ENCODE measurements at regions not wholly inside any gene's neighbourhood (a gene's known extent, or its start where the extent isn't known, plus 50 kb on each side); places are given as distances from the start of the nearest gene placed in this dataset.

DNA sequence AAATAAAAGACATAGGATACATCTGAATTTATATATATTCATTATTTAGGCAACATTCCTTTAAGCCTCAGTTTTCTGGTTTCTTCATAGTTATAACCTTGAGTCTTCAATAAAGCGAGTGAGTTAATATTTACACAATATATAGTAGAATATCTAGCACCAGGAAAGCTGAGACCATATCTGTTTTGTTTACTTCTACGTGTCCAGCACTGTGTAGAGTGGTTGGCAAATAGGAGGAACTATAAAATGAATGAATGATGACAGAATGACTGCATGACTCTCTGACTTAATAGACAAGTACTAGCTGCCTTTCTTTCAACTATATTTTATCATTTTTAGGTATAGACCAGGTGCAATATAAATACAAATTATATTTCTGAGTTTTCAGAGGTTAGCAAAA lies 197.8 kb upstream of the RBMS3 start:
- Histone ChIP-seq H2AFZ (ENCODE audit: low read depth, low read length) (no peak overlapping the region), H3K9me3 (ENCODE audit: low read length) (no peaks in the 10 kb centered on the region), H3K27me3 (ENCODE audit: insufficient read depth, low read length) (no peaks in the 10 kb centered on the region), H3K36me3 (ENCODE audit: insufficient read depth, low read length) (no peaks in the 10 kb centered on the region), H3K4me1 (ENCODE audit: insufficient read depth, low read length) (no peaks in the 10 kb centered on the region), H3K4me3 (ENCODE audit: low read length) (no peak overlapping the region)

DNA sequence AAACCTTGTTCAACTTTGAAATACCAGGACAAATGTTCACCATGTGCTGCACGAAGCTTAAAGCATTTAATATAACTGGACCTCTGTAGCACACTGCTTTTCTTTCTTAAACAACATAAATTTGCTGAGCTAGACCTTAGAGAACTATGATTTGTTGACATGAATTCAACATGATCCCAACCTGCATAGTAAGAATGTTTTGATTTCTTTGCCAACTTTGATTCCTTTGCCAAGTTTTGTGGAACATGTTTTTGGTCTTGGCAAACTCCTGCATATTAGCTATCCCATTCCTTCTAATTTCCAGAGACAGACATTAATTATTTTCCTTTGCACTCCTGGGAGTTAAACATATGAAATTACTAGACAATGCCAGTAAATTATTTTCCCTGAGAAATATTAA lies 197.2 kb upstream of the RBMS3 start:
- Histone ChIP-seq H3K4me3 (ENCODE audit: low read length) (no peak overlapping the region), H3K4me1 (ENCODE audit: insufficient read depth, low read length) (no peaks in the 10 kb centered on the region), H3K36me3 (ENCODE audit: insufficient read depth, low read length) (no peaks in the 10 kb centered on the region), H2AFZ (ENCODE audit: low read depth, low read length) (no peak overlapping the region), H3K27me3 (ENCODE audit: insufficient read depth, low read length) (no peaks in the 10 kb centered on the region), H3K9me3 (ENCODE audit: low read length) (no peaks in the 10 kb centered on the region)

DNA sequence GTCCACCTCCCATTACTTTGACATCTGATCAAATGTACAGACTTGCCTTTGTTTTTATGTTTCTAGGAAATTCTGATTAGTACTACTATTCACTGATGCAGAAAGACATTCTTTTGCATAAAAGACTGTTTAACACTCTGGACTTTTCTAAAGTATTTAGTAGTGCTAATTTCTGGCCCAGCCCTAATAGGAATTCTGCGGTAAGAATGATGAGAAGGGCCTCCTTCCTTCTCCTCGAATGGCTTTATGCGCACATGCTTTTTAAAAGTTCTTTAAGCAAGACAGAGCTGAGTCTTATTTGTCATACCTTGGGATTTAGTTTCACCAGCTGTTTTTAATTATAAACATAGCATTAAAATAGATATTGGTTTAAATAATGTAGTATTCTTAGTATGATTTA lies 192.3 kb upstream of the RBMS3 start:
- Histone ChIP-seq H3K4me3 (ENCODE audit: low read length) (no peak overlapping the region), H3K36me3 (ENCODE audit: insufficient read depth, low read length) (no peaks in the 10 kb centered on the region), H3K9me3 (ENCODE audit: low read length) (no peaks in the 10 kb centered on the region), H2AFZ (ENCODE audit: low read depth, low read length) (no peak overlapping the region), H3K4me1 (ENCODE audit: insufficient read depth, low read length) (no peaks in the 10 kb centered on the region), H3K27me3 (ENCODE audit: insufficient read depth, low read length) (no peaks in the 10 kb centered on the region)

DNA sequence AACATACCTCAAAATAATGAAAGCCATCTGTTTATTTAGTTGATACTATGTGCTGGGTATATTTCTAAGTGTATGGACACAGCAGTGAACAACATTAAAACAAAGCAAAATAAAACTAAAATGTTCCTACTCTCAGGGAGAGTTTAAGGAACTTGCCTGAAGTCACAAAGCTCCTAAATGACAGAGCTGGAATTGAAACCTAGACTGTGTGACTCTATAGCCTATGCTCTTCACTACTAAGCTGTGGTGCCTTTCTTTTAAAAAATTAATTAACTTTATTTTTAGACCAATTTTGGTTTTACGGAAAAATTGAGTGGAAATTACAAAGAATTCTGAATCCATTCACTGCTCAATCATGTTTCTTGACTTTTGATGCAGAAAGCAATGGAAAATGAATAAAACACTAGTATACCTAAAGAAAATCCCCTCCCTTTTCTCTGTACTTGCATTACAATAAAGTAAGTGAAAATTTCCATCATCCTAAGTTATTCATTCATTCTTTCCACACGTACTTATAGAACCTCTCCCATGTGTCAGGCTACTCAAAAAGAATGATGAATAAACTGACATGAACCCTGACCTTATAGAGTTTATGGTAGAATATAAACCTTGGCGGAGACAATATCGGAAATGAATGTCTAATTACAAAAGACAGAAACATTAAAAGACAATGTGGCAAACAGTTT lies 189.8 kb upstream of the RBMS3 start:
- H3K27me3 ChIP-seq (ENCODE audit: insufficient read depth, low read length), result no peaks in the 10 kb centered on the region
- H3K9me3 ChIP-seq (ENCODE audit: low read length), result no peaks in the 10 kb centered on the region
- H3K4me3 ChIP-seq (ENCODE audit: low read length), result no peak overlapping the region

DNA sequence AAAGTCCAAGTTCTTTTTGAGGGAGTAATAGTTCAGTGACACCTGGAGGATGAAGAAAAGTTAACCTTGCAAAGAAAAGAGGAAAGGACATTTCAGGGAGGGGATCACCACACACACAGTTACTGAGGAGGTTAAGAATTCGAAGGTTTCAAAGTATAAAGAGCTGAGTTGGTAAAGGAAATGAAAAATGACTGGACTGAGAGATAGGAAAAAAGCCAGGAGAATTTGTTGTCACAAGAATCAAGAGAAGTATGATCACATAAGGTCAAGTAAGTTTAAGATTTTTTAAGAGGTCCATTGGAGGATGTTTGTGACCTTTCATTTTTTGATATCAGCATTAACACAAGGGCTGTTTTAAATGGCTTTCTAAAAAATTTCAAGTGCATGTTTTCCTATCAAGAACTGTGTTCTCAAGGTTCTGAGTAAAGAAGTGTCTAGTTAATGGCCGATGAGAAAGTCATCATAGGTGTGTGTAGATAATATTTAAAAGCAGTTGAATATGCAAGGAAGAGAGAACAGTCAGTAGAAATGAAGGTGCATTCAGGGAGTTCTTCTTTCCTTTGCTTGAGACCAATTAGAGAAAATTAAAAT lies 189.2 kb upstream of the RBMS3 start:
- H3K9me3 ChIP-seq (ENCODE audit: low read length), result no peaks in the 10 kb centered on the region
- H3K4me1 ChIP-seq (ENCODE audit: insufficient read depth, low read length), result no peaks in the 10 kb centered on the region
- no peaks in the 10 kb centered on the region for H3K27me3 ChIP-seq (ENCODE audit: insufficient read depth, low read length)
- H3K4me3 ChIP-seq (ENCODE audit: low read length), result no peak overlapping the region
- no peaks in the 10 kb centered on the region for H3K36me3 ChIP-seq (ENCODE audit: insufficient read depth, low read length)
- H2AFZ ChIP-seq (ENCODE audit: low read depth, low read length), result no peak overlapping the region

More for the DNA sequence above, 189.8 kb upstream of the RBMS3 start:
- no peaks in the 10 kb centered on the region for H3K36me3 ChIP-seq (ENCODE audit: insufficient read depth, low read length)
- no peaks in the 10 kb centered on the region for H3K4me1 ChIP-seq (ENCODE audit: insufficient read depth, low read length)
- H2AFZ ChIP-seq (ENCODE audit: low read depth, low read length), result no peak overlapping the region

DNA sequence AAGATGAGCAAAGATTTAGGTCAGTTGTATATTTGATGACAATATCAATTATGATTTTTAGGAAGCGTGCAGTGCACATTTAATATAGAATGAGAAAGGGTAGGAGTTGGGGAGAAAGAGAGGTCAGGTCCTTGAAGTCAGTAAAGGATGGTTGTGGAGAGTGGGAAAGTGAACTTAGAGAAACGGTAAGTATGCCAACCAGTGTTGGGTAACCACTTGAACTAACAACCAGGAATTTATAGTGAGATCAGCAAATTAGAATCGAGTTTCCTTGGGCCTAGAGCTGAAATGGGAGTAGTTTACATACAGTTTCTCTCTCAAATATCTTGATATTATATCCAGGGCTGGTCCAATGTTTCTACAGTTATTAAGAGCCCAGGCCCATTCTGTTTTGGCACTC lies 188.5 kb upstream of the RBMS3 start:
- H3K36me3 ChIP-seq (ENCODE audit: insufficient read depth, low read length), result no peaks in the 10 kb centered on the region
- H3K9me3 ChIP-seq (ENCODE audit: low read length), result no peaks in the 10 kb centered on the region
- H3K4me1 ChIP-seq (ENCODE audit: insufficient read depth, low read length), result no peaks in the 10 kb centered on the region
- H3K27me3 ChIP-seq (ENCODE audit: insufficient read depth, low read length), result no peaks in the 10 kb centered on the region
- no peak overlapping the region for H2AFZ ChIP-seq (ENCODE audit: low read depth, low read length)
- H3K4me3 ChIP-seq (ENCODE audit: low read length), result no peak overlapping the region

DNA sequence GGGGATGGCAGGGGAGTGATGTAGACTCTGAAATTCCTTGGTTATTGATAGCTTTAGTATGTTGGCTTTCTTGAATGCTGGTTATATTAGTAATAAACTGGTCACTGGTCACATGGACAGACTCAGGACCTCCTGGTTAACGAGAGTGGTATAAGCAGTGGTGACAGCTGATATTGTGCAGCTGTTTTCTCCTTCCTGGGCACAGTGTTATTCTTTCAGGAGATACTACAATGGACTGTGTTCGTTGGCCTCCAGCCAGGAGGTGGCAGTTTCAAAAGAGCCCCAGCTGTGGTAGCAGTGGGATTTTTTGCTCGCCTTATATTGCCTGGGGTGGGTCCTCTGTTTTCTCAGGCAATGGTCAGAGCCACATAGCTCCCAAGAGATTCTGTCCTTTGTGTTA lies 181.6 kb upstream of the RBMS3 start:
- Histone ChIP-seq H3K27me3 (ENCODE audit: insufficient read depth, low read length) (no peaks in the 10 kb centered on the region), H3K4me1 (ENCODE audit: insufficient read depth, low read length) (no peaks in the 10 kb centered on the region), H2AFZ (ENCODE audit: low read depth, low read length) (no peak overlapping the region), H3K36me3 (ENCODE audit: insufficient read depth, low read length) (no peaks in the 10 kb centered on the region), H3K4me3 (ENCODE audit: low read length) (no peak overlapping the region), H3K9me3 (ENCODE audit: low read length) (peaks cover 4% of the 10 kb centered on the region)

DNA sequence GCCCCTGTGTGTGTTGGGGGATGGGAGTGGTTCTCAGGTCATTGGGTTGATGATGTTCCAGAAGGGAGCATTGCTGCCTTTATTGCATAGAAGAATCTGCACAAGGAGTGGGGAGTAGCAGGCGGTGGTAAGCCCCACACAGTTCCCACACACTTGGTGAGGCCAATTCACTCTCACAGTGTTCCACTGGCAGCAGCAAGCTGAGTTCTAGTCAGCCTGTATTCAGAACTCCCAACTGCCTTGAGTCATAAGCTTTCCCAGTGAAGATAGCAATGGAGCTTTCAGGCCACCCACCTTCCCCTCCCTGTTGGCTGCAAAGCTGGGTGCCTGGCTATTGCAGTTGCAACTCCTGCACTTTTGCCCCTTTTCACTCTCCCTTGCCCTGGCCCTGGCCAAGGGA lies 181.1 kb upstream of the RBMS3 start:
- Histone ChIP-seq H3K27me3 (ENCODE audit: insufficient read depth, low read length) (no peaks in the 10 kb centered on the region), H3K36me3 (ENCODE audit: insufficient read depth, low read length) (no peaks in the 10 kb centered on the region), H3K4me3 (ENCODE audit: low read length) (no peak overlapping the region)

DNA sequence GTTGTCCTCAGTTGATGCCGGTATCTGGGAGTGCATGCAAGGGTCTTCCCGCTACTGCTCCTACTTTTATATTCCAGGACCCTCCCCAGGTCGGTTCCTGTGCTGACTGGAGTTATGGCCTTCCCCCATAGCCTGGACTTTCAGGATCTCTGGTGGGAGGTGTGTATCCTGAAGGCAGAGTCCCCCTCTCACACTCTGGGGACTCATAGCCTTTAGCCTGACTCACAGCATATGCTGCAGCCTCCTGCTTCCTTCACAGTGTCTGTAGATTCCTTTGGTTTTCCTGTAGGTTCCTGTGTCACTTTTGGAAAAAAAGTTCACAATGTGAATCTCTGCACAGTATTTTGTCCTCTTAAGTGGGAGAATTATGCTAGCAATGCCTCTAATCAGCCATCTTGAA lies 180.6 kb upstream of the RBMS3 start:
- Histone ChIP-seq H3K9me3 (ENCODE audit: low read length) (peaks cover 4% of the 10 kb centered on the region), H3K36me3 (ENCODE audit: insufficient read depth, low read length) (no peaks in the 10 kb centered on the region), H2AFZ (ENCODE audit: low read depth, low read length) (no peak overlapping the region), H3K27me3 (ENCODE audit: insufficient read depth, low read length) (no peaks in the 10 kb centered on the region), H3K4me3 (ENCODE audit: low read length) (no peak overlapping the region), H3K4me1 (ENCODE audit: insufficient read depth, low read length) (no peaks in the 10 kb centered on the region)

More for the DNA sequence above, 181.1 kb upstream of the RBMS3 start:
- Histone ChIP-seq H2AFZ (ENCODE audit: low read depth, low read length) (no peak overlapping the region), H3K4me1 (ENCODE audit: insufficient read depth, low read length) (no peaks in the 10 kb centered on the region), H3K9me3 (ENCODE audit: low read length) (peaks cover 4% of the 10 kb centered on the region)

DNA sequence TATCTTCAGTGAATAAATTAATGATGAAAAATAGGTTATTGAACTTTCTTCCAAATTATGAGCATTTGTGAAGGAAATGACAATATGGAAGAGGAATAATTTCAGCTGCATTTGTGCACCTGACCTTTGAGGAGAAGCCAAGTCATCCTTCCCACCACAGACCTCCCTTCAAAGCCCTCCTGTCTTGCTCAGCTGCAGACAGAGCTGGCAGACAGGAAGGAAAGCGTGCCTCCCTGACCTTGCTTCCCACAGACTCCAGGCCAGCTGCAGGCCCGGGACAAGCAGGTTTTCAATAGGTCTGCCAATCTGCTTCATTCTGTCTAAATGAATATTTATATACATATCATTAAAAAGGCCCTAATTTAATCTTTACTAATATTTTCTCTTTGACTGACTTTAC lies 152.9 kb upstream of the RBMS3 start:
- H3K36me3 ChIP-seq (ENCODE audit: insufficient read depth, low read length), result no peaks in the 10 kb centered on the region
- H3K27me3 ChIP-seq (ENCODE audit: insufficient read depth, low read length), result no peaks in the 10 kb centered on the region
- peaks cover 2% of the 10 kb centered on the region for H3K9me3 ChIP-seq (ENCODE audit: low read length)
- H3K4me3 ChIP-seq (ENCODE audit: low read length), result no peak overlapping the region
- no peak overlapping the region for H2AFZ ChIP-seq (ENCODE audit: low read depth, low read length)
- H3K4me1 ChIP-seq (ENCODE audit: insufficient read depth, low read length), result peaks cover 11% of the 10 kb centered on the region

DNA sequence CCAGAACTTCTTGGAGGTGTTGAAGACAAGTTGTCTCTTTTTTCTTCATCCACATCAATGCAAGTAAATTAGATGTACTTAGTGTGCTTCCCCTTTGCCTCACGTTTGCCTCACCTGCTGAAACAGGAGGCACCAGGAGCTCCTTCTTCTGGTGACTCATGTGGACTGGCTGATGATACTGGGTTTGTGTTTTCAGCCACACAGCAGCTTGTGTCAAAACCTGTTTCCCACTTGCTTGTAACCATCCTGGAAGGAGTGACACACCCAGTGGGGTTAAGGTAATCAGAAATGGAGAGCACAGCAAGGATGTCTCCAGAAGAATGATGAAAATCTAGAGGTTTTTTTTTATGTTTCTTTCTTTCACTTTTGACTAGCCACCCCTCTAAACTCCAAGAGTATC lies 143.3 kb upstream of the RBMS3 start:
- no peaks in the 10 kb centered on the region for H3K36me3 ChIP-seq (ENCODE audit: insufficient read depth, low read length)
- H3K4me1 ChIP-seq (ENCODE audit: insufficient read depth, low read length), result peaks cover 7% of the 10 kb centered on the region
- H3K4me3 ChIP-seq (ENCODE audit: low read length), result no peak overlapping the region
- no peaks in the 10 kb centered on the region for H3K27me3 ChIP-seq (ENCODE audit: insufficient read depth, low read length)
- H2AFZ ChIP-seq (ENCODE audit: low read depth, low read length), result no peak overlapping the region
- no peaks in the 10 kb centered on the region for H3K9me3 ChIP-seq (ENCODE audit: low read length)

DNA sequence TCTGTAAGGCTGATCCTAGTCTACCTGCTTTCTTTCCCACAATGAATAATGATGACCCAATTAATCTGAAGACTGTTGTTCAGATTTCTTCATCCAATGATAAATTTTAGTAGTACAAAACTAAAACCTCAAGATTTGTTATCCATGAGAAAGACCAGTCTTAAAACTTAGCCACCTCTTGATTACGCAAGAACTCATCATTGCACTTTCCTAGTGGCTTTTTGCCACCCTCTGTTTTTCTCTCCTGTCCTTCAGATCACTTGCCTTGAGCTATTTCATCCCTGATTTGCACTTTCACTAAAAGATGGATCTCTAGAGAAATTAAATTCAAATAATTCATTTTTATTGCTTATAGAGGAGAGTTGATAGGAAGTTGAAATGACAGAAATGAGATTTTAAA lies 142.7 kb upstream of the RBMS3 start:
- Histone ChIP-seq H3K27me3 (ENCODE audit: insufficient read depth, low read length) (no peaks in the 10 kb centered on the region), H3K9me3 (ENCODE audit: low read length) (no peaks in the 10 kb centered on the region), H3K36me3 (ENCODE audit: insufficient read depth, low read length) (no peaks in the 10 kb centered on the region), H3K4me3 (ENCODE audit: low read length) (no peak overlapping the region), H2AFZ (ENCODE audit: low read depth, low read length) (no peak overlapping the region), H3K4me1 (ENCODE audit: insufficient read depth, low read length) (peaks cover 7% of the 10 kb centered on the region)

DNA sequence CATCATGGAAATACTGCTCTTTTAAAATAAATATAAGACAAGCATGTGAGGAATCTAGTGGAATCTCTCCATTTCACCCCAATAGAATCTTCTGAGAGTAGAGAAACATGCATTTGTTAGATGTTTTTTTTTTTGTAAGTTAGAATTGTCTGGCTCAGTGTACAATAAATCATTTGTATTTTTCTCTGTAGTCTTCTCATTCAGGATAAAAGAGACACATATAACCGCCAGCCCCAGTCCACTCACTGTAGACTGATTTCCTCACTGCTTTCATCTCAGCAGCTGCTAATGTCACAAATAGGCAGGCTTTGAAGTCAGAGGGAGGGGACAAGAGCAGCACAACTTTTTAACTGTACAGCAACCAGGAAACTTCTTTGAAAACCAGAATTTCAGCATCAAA lies 140.2 kb upstream of the RBMS3 start:
- H3K36me3 ChIP-seq (ENCODE audit: insufficient read depth, low read length), result no peaks in the 10 kb centered on the region
- H3K27me3 ChIP-seq (ENCODE audit: insufficient read depth, low read length), result no peaks in the 10 kb centered on the region
- peaks cover 7% of the 10 kb centered on the region for H3K4me1 ChIP-seq (ENCODE audit: insufficient read depth, low read length)

More for the DNA sequence above, 140.2 kb upstream of the RBMS3 start:
- H3K4me3 ChIP-seq (ENCODE audit: low read length), result no peak overlapping the region
- no peaks in the 10 kb centered on the region for H3K9me3 ChIP-seq (ENCODE audit: low read length)
- no peak overlapping the region for H2AFZ ChIP-seq (ENCODE audit: low read depth, low read length)

Measured in neuron (in vitro differentiated cells).